AG09309 (cell line): ENCODE measurements at regions not wholly inside any gene's neighbourhood (a gene's known extent, or its start where the extent isn't known, plus 50 kb on each side); places are given as distances from the start of the nearest gene placed in this dataset.

ENCODE experiments used
- DNase-seq: peaks from one replicate; pipeline ENCODE4 v3.0.0-alpha.2; 2010; ENCODE audit warnings: low read depth
- H3K4me3 ChIP-seq: 2 replicates; pipeline ENCODE4 v1.5.1; 2011; ENCODE audit warnings: mild to moderate bottlenecking, low read depth, low read length, moderate library complexity; ENCODE audit not compliant: control insufficient read depth
- CTCF ChIP-seq: IDR thresholded peaks from 2 replicates; pipeline ENCODE4 v1.5.1; 2011; ENCODE audit warnings: mild to moderate bottlenecking, low read depth, low read length, inconsistent platforms; ENCODE audit not compliant: insufficient read depth, control insufficient read depth; ENCODE audit errors: missing control alignments

GRCh38 chr3:153706706-153707105 is 414.5 kb upstream of the ARHGEF26 start:
- no peak overlapping the region for H3K4me3 ChIP-seq
- TF ChIP-seq CTCF = no peak
- no peak for DNase-seq

- H3K4me3 ChIP-seq = no peak overlapping the region
- no peak for TF ChIP-seq CTCF
- DNase-seq = no peak
Observed at GRCh38 chr3:153714016-153714415, 407.2 kb upstream of the ARHGEF26 start.

- TF ChIP-seq CTCF = no peak
- no peak overlapping the region for H3K4me3 ChIP-seq
Observed at GRCh38 chr3:153714588-153715290, 406.5 kb upstream of the ARHGEF26 start.

GRCh38 chr3:153722157-153722556 is 399.0 kb upstream of the ARHGEF26 start:
- DNase-seq = no peak
- H3K4me3 ChIP-seq = no peak overlapping the region
- TF ChIP-seq CTCF = no peak

More at GRCh38 chr3:153714588-153715290, 406.5 kb upstream of the ARHGEF26 start:
- DNase-seq = no peak

- no peak overlapping the region for H3K4me3 ChIP-seq
- DNase-seq = no peak
- no peak for TF ChIP-seq CTCF
Observed at GRCh38 chr3:153731071-153731470, 390.1 kb upstream of the ARHGEF26 start.

GRCh38 chr3:153734777-153735551 is 386.2 kb upstream of the ARHGEF26 start:
- no peak for DNase-seq
- TF ChIP-seq CTCF = no peak
- no peak overlapping the region for H3K4me3 ChIP-seq
